Trophoblast cell (in vitro differentiated cells and primary cell): ENCODE measurements at regions not wholly inside any gene's neighbourhood (a gene's known extent, or its start where the extent isn't known, plus 50 kb on each side); places are given as distances from the start of the nearest gene placed in this dataset.

ENCODE experiments used
- DNase-seq, 2 donors: peaks; one replicate each; pipeline ENCODE4 v3.0.0-alpha.2; 2016
- H2AFZ ChIP-seq: 2 replicates; pipeline ENCODE4 v1.6.1; 2013; ENCODE audit warnings: low read length, moderate library complexity, mild to moderate bottlenecking; ENCODE audit not compliant: insufficient read depth, poor library complexity
- H2AK5ac ChIP-seq: 2 replicates; pipeline ENCODE4 v1.6.1; 2013; ENCODE audit warnings: mild to moderate bottlenecking, low read length
- H2BK120ac ChIP-seq: 2 replicates; pipeline ENCODE4 v1.6.1; 2013; ENCODE audit warnings: low read length, mild to moderate bottlenecking, moderate library complexity; ENCODE audit not compliant: insufficient read depth, poor library complexity
- H2BK12ac ChIP-seq: 2 replicates; pipeline ENCODE4 v1.6.1; 2013; ENCODE audit warnings: mild to moderate bottlenecking, low read length, moderate library complexity
- H2BK5ac ChIP-seq: 2 replicates; pipeline ENCODE4 v1.6.1; 2013; ENCODE audit warnings: low read length, low read depth, moderate library complexity, mild to moderate bottlenecking; ENCODE audit not compliant: poor library complexity
- H3K14ac ChIP-seq: 2 replicates; pipeline ENCODE4 v1.6.1; 2013; ENCODE audit warnings: mild to moderate bottlenecking, low read length
- H3K18ac ChIP-seq: 2 replicates; pipeline ENCODE4 v1.6.1; 2013; ENCODE audit warnings: mild to moderate bottlenecking, low read length
- H3K23ac ChIP-seq: 2 replicates; pipeline ENCODE4 v1.6.1; 2013; ENCODE audit warnings: low read length
- H3K27ac ChIP-seq: 2 replicates; pipeline ENCODE4 v1.5.1; 2013; ENCODE audit warnings: low read depth, mild to moderate bottlenecking, inconsistent platforms, low read length, moderate library complexity
- H3K27me3 ChIP-seq: 2 replicates; pipeline ENCODE4 v1.6.1; 2013; ENCODE audit warnings: inconsistent platforms, mild to moderate bottlenecking, low read length, moderate library complexity; ENCODE audit not compliant: insufficient read depth
- H3K36me3 ChIP-seq, 2 experiments: 1 replicate in 1 of 2; 2 replicates in 1 of 2; pipeline ENCODE4 v1.6.1; 2013; ENCODE audit warnings: low read length in 2 of 2, mild to moderate bottlenecking in 2 of 2, moderate library complexity in 1 of 2; ENCODE audit not compliant: insufficient read depth in 2 of 2, control insufficient read depth in 1 of 2
- H3K4ac ChIP-seq: 2 replicates; pipeline ENCODE4 v1.6.1; 2013; ENCODE audit warnings: low read depth, mild to moderate bottlenecking, low read length, moderate library complexity
- H3K4me1 ChIP-seq, 2 experiments: 1 replicate in 1 of 2; 2 replicates in 1 of 2; pipeline ENCODE4 v1.6.1; 2013; ENCODE audit warnings: low read length in 2 of 2, mild to moderate bottlenecking in 2 of 2, moderate library complexity in 1 of 2; ENCODE audit not compliant: insufficient read depth in 2 of 2, control insufficient read depth in 1 of 2
- H3K4me2 ChIP-seq: 2 replicates; pipeline ENCODE4 v1.6.1; 2013; ENCODE audit warnings: inconsistent platforms, mild to moderate bottlenecking, low read length, moderate library complexity
- H3K4me3 ChIP-seq: 2 replicates; pipeline ENCODE4 v1.5.1; 2013; ENCODE audit warnings: mild to moderate bottlenecking, low read depth, low read length, inconsistent platforms
- H3K79me1 ChIP-seq: one replicate; pipeline ENCODE4 v1.6.1; 2013; ENCODE audit warnings: low read length
- H3K79me2 ChIP-seq: 2 replicates; pipeline ENCODE4 v1.6.1; 2013; ENCODE audit warnings: low read length, mild to moderate bottlenecking; ENCODE audit not compliant: control insufficient read depth, insufficient read depth, poor library complexity
- H3K9ac ChIP-seq: 2 replicates; pipeline ENCODE4 v1.6.1; 2013; ENCODE audit warnings: mild to moderate bottlenecking, low read length
- H3K9me3 ChIP-seq: 2 replicates; pipeline ENCODE4 v1.6.1; 2013; ENCODE audit warnings: low read depth, mild to moderate bottlenecking, control low read depth, inconsistent platforms, low read length; ENCODE audit not compliant: insufficient read depth
- H4K12ac ChIP-seq: 2 replicates; pipeline ENCODE4 v1.6.1; 2013; ENCODE audit warnings: low read depth, mild to moderate bottlenecking, low read length, moderate library complexity
- H4K8ac ChIP-seq: 2 replicates; pipeline ENCODE4 v1.6.1; 2013; ENCODE audit warnings: low read depth, mild to moderate bottlenecking, low read length, moderate library complexity
- H4K91ac ChIP-seq: one replicate; pipeline ENCODE4 v1.6.1; 2013; ENCODE audit warnings: low read depth, mild to moderate bottlenecking, low read length, moderate library complexity
- WGBS: extraction: QIAGEN DNeasy Blood & Tissue Kit; methylation state at CpG from one replicate; pipeline ENCODE4 v1.1.7; 2013; ENCODE audit warnings: missing lambda C conversion rate; ENCODE audit not compliant: insufficient read length, insufficient coverage; ENCODE audit errors: extremely low coverage; 5-methylcytosine and 5-hydroxymethylcytosine counted together

DNA sequence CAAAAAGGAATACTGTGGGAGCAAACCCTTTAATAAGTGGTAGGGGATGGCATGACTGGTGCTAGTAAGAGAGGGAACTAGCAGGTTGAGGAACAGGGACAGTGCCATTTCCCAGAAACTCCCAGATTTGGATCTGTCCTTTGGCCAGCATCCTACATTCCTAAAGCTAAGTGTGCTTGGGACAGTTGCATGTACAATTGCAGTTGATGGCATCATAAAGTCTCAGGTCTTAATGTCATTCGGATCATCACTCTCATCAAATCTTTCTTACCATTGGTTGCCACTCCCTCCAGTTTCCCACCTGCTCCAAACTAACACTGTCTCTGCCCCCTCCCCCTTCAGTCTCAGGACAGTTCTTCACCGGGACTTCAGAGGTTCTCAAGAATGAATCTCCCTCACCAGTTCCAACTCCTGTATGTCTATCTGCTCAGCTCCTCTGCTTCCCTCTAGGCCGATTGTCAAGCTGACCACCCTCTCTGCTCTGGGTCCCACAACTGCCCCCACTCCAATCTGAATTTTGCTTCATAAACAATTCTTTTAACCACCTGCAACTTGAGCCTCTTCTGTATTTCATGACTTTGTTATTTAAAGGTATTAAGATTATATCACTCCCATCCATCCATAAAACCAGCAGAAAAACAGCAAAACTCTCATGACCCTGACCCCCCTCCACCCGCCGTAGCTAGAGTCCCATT, 260.8 kb downstream of the CGGBP1 start:
- no peaks in the 10 kb centered on the region for H3K27me3 ChIP-seq
- no peak overlapping the region for H3K14ac ChIP-seq
- no peak overlapping the region for H3K18ac ChIP-seq
- H3K9ac ChIP-seq: no peak overlapping the region
- H3K27ac ChIP-seq: no peak overlapping the region
- no peak overlapping the region for H3K23ac ChIP-seq
- no peak overlapping the region for H3K4me2 ChIP-seq
- no peak overlapping the region for H2BK12ac ChIP-seq
- no CpG with 5 or more reads among the region's 5 CpGs for WGBS
- no peak for DNase-seq
- H4K8ac ChIP-seq: no peak overlapping the region
- H2BK5ac ChIP-seq: no peak overlapping the region
- no peaks in the 10 kb centered on the region for H3K36me3 ChIP-seq
- no peaks in the 10 kb centered on the region for H3K9me3 ChIP-seq
- no peak overlapping the region for H2BK120ac ChIP-seq
- no peaks in the 10 kb centered on the region for H3K79me1 ChIP-seq
- H4K91ac ChIP-seq: no peak overlapping the region
- peaks cover 0 to under 1% of the 10 kb centered on the region in 2 experiments for H3K4me1 ChIP-seq
- H2AFZ ChIP-seq: no peak overlapping the region
- H4K12ac ChIP-seq: no peak overlapping the region
- no peak overlapping the region for H3K4ac ChIP-seq
- H3K79me2 ChIP-seq: no peaks in the 10 kb centered on the region
- H2AK5ac ChIP-seq: no peak overlapping the region
- no peak overlapping the region for H3K4me3 ChIP-seq

DNA sequence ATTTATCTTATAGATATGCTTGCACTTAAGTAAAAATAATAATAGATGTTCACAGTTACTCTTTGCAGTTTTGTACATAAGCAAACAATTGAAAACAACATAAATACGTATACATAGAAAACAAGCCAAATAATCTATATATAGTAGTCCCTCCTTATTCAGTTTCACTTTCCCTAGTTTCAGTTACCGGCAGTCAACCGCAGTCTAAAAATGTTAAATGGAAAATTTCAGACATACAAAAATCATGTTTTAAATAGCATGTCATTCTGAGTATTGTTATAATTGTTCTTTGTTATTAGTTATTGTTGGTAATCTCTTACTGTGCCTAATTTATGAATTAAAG, 262.0 kb downstream of the CGGBP1 start:
- H2BK5ac ChIP-seq: no peak overlapping the region
- H2AFZ ChIP-seq: no peak overlapping the region
- no peak overlapping the region for H3K4me3 ChIP-seq
- no peak overlapping the region for H2AK5ac ChIP-seq
- no peak overlapping the region for H2BK120ac ChIP-seq
- peaks cover 0 to 2% of the 10 kb centered on the region in 2 experiments for H3K4me1 ChIP-seq
- no peak overlapping the region for H3K18ac ChIP-seq
- H3K36me3 ChIP-seq: no peaks in the 10 kb centered on the region
- no peak overlapping the region for H3K9ac ChIP-seq
- no peak overlapping the region for H3K27ac ChIP-seq
- no CpG with 5 or more reads among the region's 3 CpGs for WGBS
- DNase-seq: no peak
- H4K91ac ChIP-seq: no peak overlapping the region
- H3K14ac ChIP-seq: no peak overlapping the region
- no peak overlapping the region for H3K23ac ChIP-seq
- no peak overlapping the region for H3K4me2 ChIP-seq
- H3K79me1 ChIP-seq: no peaks in the 10 kb centered on the region
- H3K27me3 ChIP-seq: peaks cover 5% of the 10 kb centered on the region
- H4K12ac ChIP-seq: no peak overlapping the region
- no peak overlapping the region for H2BK12ac ChIP-seq
- no peak overlapping the region for H3K4ac ChIP-seq
- H3K9me3 ChIP-seq: no peaks in the 10 kb centered on the region
- no peak overlapping the region for H4K8ac ChIP-seq
- H3K79me2 ChIP-seq: no peaks in the 10 kb centered on the region

DNA sequence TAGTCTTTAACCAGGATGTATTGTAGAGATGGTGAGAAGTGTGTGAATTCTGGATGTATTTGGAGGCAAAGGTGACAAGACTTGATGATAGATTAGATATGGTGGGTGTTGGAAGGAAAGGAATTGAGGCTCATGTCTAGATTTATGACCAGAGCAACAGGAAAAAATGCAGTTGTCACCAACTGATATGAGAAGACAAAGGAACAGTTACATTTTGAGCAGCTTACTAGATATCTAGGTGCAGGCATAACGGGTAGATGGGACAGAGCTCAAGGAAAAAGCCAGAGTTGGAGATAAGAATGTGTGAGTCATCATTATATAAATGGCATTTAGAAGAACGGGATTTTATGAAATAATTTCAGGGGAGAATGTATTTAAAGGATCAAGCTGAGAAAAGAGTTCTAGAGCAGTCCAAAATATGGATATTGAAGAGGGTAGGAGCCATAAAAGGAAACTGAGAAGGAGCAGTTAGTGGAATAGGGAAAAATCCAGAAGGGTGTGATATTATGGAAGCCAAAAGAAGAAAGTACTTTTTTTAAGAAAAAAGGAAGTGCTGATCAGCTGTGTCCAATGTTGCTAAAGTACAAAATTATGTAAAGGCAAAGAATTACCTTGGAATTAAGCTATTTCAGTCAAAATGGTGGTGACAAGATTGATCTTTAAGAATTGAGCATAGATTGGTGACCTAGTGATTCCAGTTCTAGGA, 262.5 kb downstream of the CGGBP1 start:
- 100% methylated on average over 1 of the region's 2 CpGs for WGBS
- Histone ChIP-seq H2BK5ac (no peak overlapping the region), H3K4me2 (no peak overlapping the region), H3K79me2 (no peaks in the 10 kb centered on the region), H4K91ac (no peak overlapping the region), H3K18ac (no peak overlapping the region), H2BK120ac (no peak overlapping the region), H3K36me3 (no peaks in the 10 kb centered on the region), H3K4ac (no peak overlapping the region), H3K23ac (no peak overlapping the region), H2BK12ac (no peak overlapping the region), H3K4me3 (no peak overlapping the region), H4K12ac (no peak overlapping the region), H3K27ac (no peak overlapping the region), H3K9me3 (no peaks in the 10 kb centered on the region), H3K79me1 (no peaks in the 10 kb centered on the region), H2AK5ac (no peak overlapping the region), H2AFZ (no peak overlapping the region), H3K27me3 (peaks cover 5% of the 10 kb centered on the region), H3K4me1 (peaks cover 0 to 2% of the 10 kb centered on the region in 2 experiments), H3K14ac (no peak overlapping the region), H4K8ac (no peak overlapping the region), H3K9ac (no peak overlapping the region)
- DNase-seq: peak in 1 of 2 donors; percentile 51

DNA sequence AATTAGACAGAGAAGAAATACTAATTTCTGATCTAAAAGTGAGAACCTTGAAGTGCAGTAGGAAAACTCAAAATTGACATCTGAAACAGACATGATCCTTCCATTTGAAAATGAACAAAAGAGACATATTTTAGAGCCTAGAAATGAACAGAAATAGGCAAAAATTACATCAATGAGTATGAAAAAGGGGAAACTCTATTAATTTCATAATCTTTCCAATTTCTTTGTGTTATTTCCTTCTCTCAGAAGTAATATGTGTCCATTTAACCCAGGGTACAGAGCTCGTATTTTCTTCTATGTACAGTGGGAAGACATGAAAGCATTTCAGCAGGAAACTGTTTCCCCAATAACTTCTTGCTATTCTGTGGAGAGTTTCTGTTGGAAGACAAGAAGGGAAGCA, 263.1 kb downstream of the CGGBP1 start:
- Histone ChIP-seq H4K8ac (no peak overlapping the region), H3K4me2 (no peak overlapping the region), H3K27ac (no peak overlapping the region), H4K12ac (no peak overlapping the region), H3K36me3 (no peaks in the 10 kb centered on the region), H3K18ac (no peak overlapping the region), H3K4me1 (peaks cover 0 to 2% of the 10 kb centered on the region in 2 experiments), H3K9ac (no peak overlapping the region), H3K27me3 (peaks cover 5% of the 10 kb centered on the region), H2AFZ (no peak overlapping the region), H3K79me2 (no peaks in the 10 kb centered on the region), H3K9me3 (no peaks in the 10 kb centered on the region), H3K4ac (no peak overlapping the region), H3K4me3 (no peak overlapping the region), H3K79me1 (no peaks in the 10 kb centered on the region), H2BK5ac (no peak overlapping the region), H2AK5ac (no peak overlapping the region), H3K14ac (no peak overlapping the region), H3K23ac (no peak overlapping the region), H4K91ac (no peak overlapping the region), H2BK12ac (no peak overlapping the region), H2BK120ac (no peak overlapping the region)
- no CpG with 5 or more reads among the region's 1 CpG for WGBS
- DNase-seq: no peak
